K562 (cell line): ENCODE measurements at regions not wholly inside any gene's neighbourhood (a gene's known extent, or its start where the extent isn't known, plus 50 kb on each side); places are given as distances from the start of the nearest gene placed in this dataset.

ENCODE experiments used
- ATAC-seq: fragments of 200-7000 bp; cut with Tn5 transposase; 3 replicates; pipeline ENCODE4 v1.9.1; 2020; ENCODE audit warnings: moderate library complexity
- BruUV-seq: library from RNA; stranded (reverse); fragments of 400-500 nt; replicated peaks from 2 replicates; lab custom pipeline; 2021; lab: Mats Ljungman, UMichigan
- CTCF ChIA-PET: fragments of 300-600 bp; formaldehyde crosslinking; extraction: SDS; loops from one replicate; lab custom pipeline; 2021; ENCODE audit warnings: low intra/inter-chr PET ratio; lab: Yijun Ruan, JAX
- POLR2A ChIA-PET: fragments of 300-600, 350-650 bp; sonication (Branson Sonifier 250); formaldehyde crosslinking; extraction: SDS; loops from one replicate; lab custom pipeline; 2021; ENCODE audit warnings: antibody characterized with exemption, inconsistent platforms; lab: Yijun Ruan, JAX
- DNase-seq, 4 experiments: peaks; one replicate each; pipeline versions ENCODE4 v3.0.0 to v3.0.0-alpha.2; 2011 to 2018; ENCODE audit warnings: low spot score in 3 of 4, mixed read lengths in 3 of 4; ENCODE audit errors: extremely low read depth in 1 of 4
- FAIRE-seq: peaks from 2 replicates; lab custom pipeline; 2011; peaks lifted over from hg19 to GRCh38; lab: Jason Lieb, UNC
- H2AFZ ChIP-seq: 2 replicates; pipeline ENCODE4 v1.6.0; 2011; ENCODE audit warnings: low read depth, low read length, control low read depth, inconsistent platforms
- H3K27ac ChIP-seq: fragments of 200-600 bp; 3 replicates; pipeline ENCODE4 v1.8.0; 2011; ENCODE audit warnings: low read depth, mild to moderate bottlenecking, control low read depth, inconsistent platforms, low read length, moderate library complexity, mixed read lengths; ENCODE audit errors: extremely low read depth
- H3K27me3 ChIP-seq, 2 experiments: fragments of 300-600 bp in 1 of 2; 2 replicates in 1 of 2; 3 replicates in 1 of 2; pipeline versions ENCODE4 v1.6.0 to v1.8.0; 2011; ENCODE audit warnings: inconsistent platforms in 2 of 2, low read length in 2 of 2, mild to moderate bottlenecking in 1 of 2, mixed read lengths in 1 of 2, moderate library complexity in 1 of 2; ENCODE audit not compliant: control insufficient read depth in 2 of 2, insufficient read depth in 2 of 2
- H3K36me3 ChIP-seq: fragments of 300-600 bp; 3 replicates; pipeline ENCODE4 v1.8.0; 2011; ENCODE audit warnings: mild to moderate bottlenecking, low read length, inconsistent platforms; ENCODE audit not compliant: control insufficient read depth, insufficient read depth
- H3K4me1 ChIP-seq, 2 experiments: fragments of 200-600 bp in 1 of 2; replicated peaks in 1 of 2; 2 replicates in 1 of 2; 3 replicates in 1 of 2; pipeline versions ENCODE4 v1.5.1 to v1.8.0; 2011; ENCODE audit warnings: inconsistent platforms in 2 of 2, low read length in 2 of 2, mild to moderate bottlenecking in 1 of 2, mixed read lengths in 1 of 2, moderate library complexity in 1 of 2; ENCODE audit not compliant: control insufficient read depth in 2 of 2, insufficient read depth in 2 of 2
- H3K4me2 ChIP-seq: 2 replicates; pipeline ENCODE4 v1.6.1; 2011; ENCODE audit warnings: low read length, control low read depth, inconsistent platforms, mixed read lengths; ENCODE audit not compliant: insufficient read depth
- H3K4me3 ChIP-seq: fragments of 200-600 bp; sonication (generic), shearing (Covaris generic); 2 replicates; pipeline ENCODE4 v1.5.1; 2016; ENCODE audit warnings: control low read depth, inconsistent platforms
- H3K79me2 ChIP-seq: fragments of 200-600 bp; 3 replicates; pipeline ENCODE4 v1.8.0; 2011; ENCODE audit warnings: low read length, inconsistent platforms; ENCODE audit not compliant: control insufficient read depth, insufficient read depth
- H3K9ac ChIP-seq, 2 experiments: 2 replicates each; pipeline versions ENCODE4 v1.6.0 to v1.6.1; 2011; ENCODE audit warnings: low read depth in 2 of 2, low read length in 2 of 2, control low read depth in 1 of 2, inconsistent platforms in 1 of 2, mild to moderate bottlenecking in 1 of 2, mixed read lengths in 1 of 2; ENCODE audit not compliant: insufficient read depth in 1 of 2
- H3K9me1 ChIP-seq: one replicate; pipeline ENCODE4 v1.6.0; 2011; ENCODE audit warnings: inconsistent platforms, mild to moderate bottlenecking, low read length, moderate library complexity; ENCODE audit not compliant: control insufficient read depth, insufficient read depth
- H3K9me3 ChIP-seq: replicated peaks from 2 replicates; pipeline ENCODE4 v1.5.1; 2011; ENCODE audit warnings: low read depth, low read length, inconsistent platforms; ENCODE audit not compliant: control insufficient read depth, insufficient read depth
- H4K20me1 ChIP-seq: replicated peaks from 2 replicates; pipeline ENCODE4 v1.6.1; 2011; ENCODE audit warnings: low read length, inconsistent platforms, mixed read lengths; ENCODE audit not compliant: control insufficient read depth, insufficient read depth
- ARID1B ChIP-seq: fragments of 450-650 bp; IDR thresholded peaks from 2 replicates; pipeline ENCODE4 v1.6.1; 2016; ENCODE audit warnings: antibody characterized with exemption, mild to moderate bottlenecking, inconsistent platforms
- DDX20 ChIP-seq: fragments of 450-650 bp; IDR thresholded peaks from 2 replicates; pipeline ENCODE4 v1.6.1; 2016; ENCODE audit warnings: missing genetic modification characterization, low read depth, mild to moderate bottlenecking, missing compliant biosample characterization, moderate library complexity
- ESRRB ChIP-seq: fragments of 250-450 bp; sonication (Bioruptor Pico); IDR thresholded peaks from 2 replicates; pipeline ENCODE4 v1.5.0; 2020; ENCODE audit warnings: mild to moderate bottlenecking, moderate library complexity, borderline replicate concordance
- FOXA3 ChIP-seq, 2 experiments: fragments of 450-650 bp in 1 of 2; sonication (generic) in 1 of 2; formaldehyde crosslinking; IDR thresholded peaks in 1 of 2; conservative IDR thresholded peaks in 1 of 2; 2 replicates each; pipeline versions ENCODE4 v1.4.0 to v1.8.0; 2020 to 2022; ENCODE audit warnings: mild to moderate bottlenecking in 2 of 2, missing genetic modification reagents in 1 of 2
- GATA2 ChIP-seq: sonication (generic); formaldehyde crosslinking; IDR thresholded peaks from 2 replicates; pipeline ENCODE4 v1.4.0; 2020; ENCODE audit warnings: mild to moderate bottlenecking, missing genetic modification reagents
- HNRNPUL1 ChIP-seq: fragments of 200-400 bp; formaldehyde crosslinking; IDR thresholded peaks from 2 replicates; pipeline ENCODE4 v1.6.1; 2017; ENCODE audit warnings: low read length
- KAT8 ChIP-seq: fragments of 450-650 bp; IDR thresholded peaks from 2 replicates; pipeline ENCODE4 v1.6.1; 2016; ENCODE audit warnings: low read depth, mild to moderate bottlenecking
- NFE2 ChIP-seq: IDR thresholded peaks from 2 replicates; pipeline ENCODE4 v1.6.1; 2014; ENCODE audit warnings: antibody characterized with exemption, low read depth
- PTRF ChIP-seq: fragments of 450-650 bp; IDR thresholded peaks from 2 replicates; pipeline ENCODE4 v1.6.1; 2016; ENCODE audit warnings: mild to moderate bottlenecking, missing genetic modification characterization, missing compliant biosample characterization
- TCF7 ChIP-seq: sonication (generic); IDR thresholded peaks from 2 replicates; pipeline ENCODE4 v1.6.1; 2016; ENCODE audit warnings: antibody characterized with exemption, borderline replicate concordance
- ZBTB1 ChIP-seq: sonication (generic); formaldehyde crosslinking; IDR thresholded peaks from 2 replicates; pipeline ENCODE4 v1.8.1; 2023; ENCODE audit warnings: missing genetic modification reagents, low read depth, mild to moderate bottlenecking, borderline replicate concordance
- ZNF76 ChIP-seq: fragments of 250-450 bp; sonication (Bioruptor Pico); IDR thresholded peaks from 2 replicates; pipeline ENCODE4 v1.4.0; 2020; ENCODE audit warnings: mild to moderate bottlenecking, moderate library complexity, borderline replicate concordance
- ZZZ3 ChIP-seq: fragments of 450-650 bp; IDR thresholded peaks from 2 replicates; pipeline ENCODE4 v1.6.1; 2016; ENCODE audit warnings: antibody characterized with exemption, mild to moderate bottlenecking, moderate library complexity
- WGBS: fragments of 100-300 bp; shearing (Covaris generic); methylation state at CpG from one replicate; pipeline ENCODE4 v1.1.6; 2016; ENCODE audit warnings: low coverage, mixed read lengths; ENCODE audit not compliant: insufficient coverage; ENCODE audit errors: missing lambda C conversion rate; 5-methylcytosine and 5-hydroxymethylcytosine counted together
- in situ Hi-C: fragments of 300-500 bp; cut with MboI; formaldehyde crosslinking; loops from 4 replicates; pipeline ENCODE4 v1.15.0; 2018; ENCODE audit warnings: inconsistent platforms, mixed read lengths
- intact Hi-C: fragments of 100-400 bp; cut with micrococcal nuclease; formaldehyde crosslinking; loops from 2 replicates; pipeline ENCODE4 v1.14.2; 2022
- TF ChIP-seq, protein P1 (sequence below): fragments of 450-650 bp; IDR thresholded peaks from 2 replicates; pipeline ENCODE4 v1.6.1; 2014; ENCODE audit warnings: low read depth, mild to moderate bottlenecking, moderate library complexity, borderline replicate concordance
- TF ChIP-seq, protein P2 (sequence below), 2 experiments: fragments of 450-650 bp in 1 of 2; sonication (generic) in 1 of 2; formaldehyde crosslinking; conservative IDR thresholded peaks; 2 replicates each; pipeline versions ENCODE4 v1.4.0 to v1.8.1; 2020 to 2022; ENCODE audit warnings: mild to moderate bottlenecking in 1 of 2, missing genetic modification reagents in 1 of 2
- TF ChIP-seq, protein P3 (sequence below): fragments of 250-450 bp; sonication (Bioruptor Pico); IDR thresholded peaks from 2 replicates; pipeline ENCODE4 v1.8.0; 2021; ENCODE audit warnings: mild to moderate bottlenecking, moderate library complexity

DNA sequence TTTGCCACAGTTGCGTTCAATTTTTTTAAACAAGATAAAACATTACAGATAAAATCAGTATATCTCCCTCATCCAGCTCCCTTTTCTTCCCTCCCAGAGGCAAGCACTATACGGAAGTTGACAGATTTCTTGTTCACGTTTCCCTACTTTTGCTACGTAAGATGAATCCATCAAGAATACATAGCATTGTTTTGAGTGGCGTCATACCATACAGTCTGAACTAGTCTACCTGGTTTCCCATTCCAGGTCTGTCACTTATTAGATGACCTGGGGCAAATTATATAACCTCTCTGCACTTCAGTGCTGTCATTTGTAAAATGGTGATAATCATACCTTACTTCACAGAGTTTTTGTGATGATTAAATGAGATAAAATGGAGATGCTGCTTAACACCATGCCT lies 184.3 kb upstream of the SOX4 start:
- H3K4me2 ChIP-seq = no peak overlapping the region
- no peaks in the 10 kb centered on the region for H3K9me1 ChIP-seq
- no peaks in the 10 kb centered on the region for H3K36me3 ChIP-seq
- H3K27me3 ChIP-seq = peaks cover 4% of the 10 kb centered on the region in 2 experiments; a peak in 2 of 5 replicates
- ATAC-seq = no peak
- no TSS peak for BruUV-seq
- TF ChIP-seq DDX20 = no peak
- TF ChIP-seq, protein P1, sequence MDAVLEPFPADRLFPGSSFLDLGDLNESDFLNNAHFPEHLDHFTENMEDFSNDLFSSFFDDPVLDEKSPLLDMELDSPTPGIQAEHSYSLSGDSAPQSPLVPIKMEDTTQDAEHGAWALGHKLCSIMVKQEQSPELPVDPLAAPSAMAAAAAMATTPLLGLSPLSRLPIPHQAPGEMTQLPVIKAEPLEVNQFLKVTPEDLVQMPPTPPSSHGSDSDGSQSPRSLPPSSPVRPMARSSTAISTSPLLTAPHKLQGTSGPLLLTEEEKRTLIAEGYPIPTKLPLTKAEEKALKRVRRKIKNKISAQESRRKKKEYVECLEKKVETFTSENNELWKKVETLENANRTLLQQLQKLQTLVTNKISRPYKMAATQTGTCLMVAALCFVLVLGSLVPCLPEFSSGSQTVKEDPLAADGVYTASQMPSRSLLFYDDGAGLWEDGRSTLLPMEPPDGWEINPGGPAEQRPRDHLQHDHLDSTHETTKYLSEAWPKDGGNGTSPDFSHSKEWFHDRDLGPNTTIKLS = no peak
- TF ChIP-seq GATA2 (CRISPR knock-in tag) = no peak
- no peak for TF ChIP-seq FOXA3 (CRISPR knock-in tag; conservative IDR thresholded peaks at IDR 0.05 in 1 of 2, IDR thresholded peaks at IDR 0.05 in 1 of 2)
- TF ChIP-seq, protein P2, sequence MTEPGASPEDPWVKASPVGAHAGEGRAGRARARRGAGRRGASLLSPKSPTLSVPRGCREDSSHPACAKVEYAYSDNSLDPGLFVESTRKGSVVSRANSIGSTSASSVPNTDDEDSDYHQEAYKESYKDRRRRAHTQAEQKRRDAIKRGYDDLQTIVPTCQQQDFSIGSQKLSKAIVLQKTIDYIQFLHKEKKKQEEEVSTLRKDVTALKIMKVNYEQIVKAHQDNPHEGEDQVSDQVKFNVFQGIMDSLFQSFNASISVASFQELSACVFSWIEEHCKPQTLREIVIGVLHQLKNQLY (CRISPR knock-in tag; conservative IDR thresholded peaks at IDR 0.05) = no peak
- no peak for TF ChIP-seq HNRNPUL1
- TF ChIP-seq, protein P3, sequence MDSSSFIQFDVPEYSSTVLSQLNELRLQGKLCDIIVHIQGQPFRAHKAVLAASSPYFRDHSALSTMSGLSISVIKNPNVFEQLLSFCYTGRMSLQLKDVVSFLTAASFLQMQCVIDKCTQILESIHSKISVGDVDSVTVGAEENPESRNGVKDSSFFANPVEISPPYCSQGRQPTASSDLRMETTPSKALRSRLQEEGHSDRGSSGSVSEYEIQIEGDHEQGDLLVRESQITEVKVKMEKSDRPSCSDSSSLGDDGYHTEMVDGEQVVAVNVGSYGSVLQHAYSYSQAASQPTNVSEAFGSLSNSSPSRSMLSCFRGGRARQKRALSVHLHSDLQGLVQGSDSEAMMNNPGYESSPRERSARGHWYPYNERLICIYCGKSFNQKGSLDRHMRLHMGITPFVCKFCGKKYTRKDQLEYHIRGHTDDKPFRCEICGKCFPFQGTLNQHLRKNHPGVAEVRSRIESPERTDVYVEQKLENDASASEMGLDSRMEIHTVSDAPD (CRISPR knock-in tag) = no peak
- TF ChIP-seq KAT8 = no peak
- no peak for TF ChIP-seq ZBTB1 (CRISPR knock-in tag)
- TF ChIP-seq ARID1B = no peak
- TF ChIP-seq ZNF76 = no peak
- TF ChIP-seq ESRRB (CRISPR knock-in tag) = no peak
- TF ChIP-seq NFE2 = no peak
- no peak for TF ChIP-seq PTRF (tag)
- no peak for TF ChIP-seq TCF7
- TF ChIP-seq ZZZ3 = no peak
- TF ChIP-seq, all 486 proteins: peak for 0
- FAIRE-seq (no peak), DNase-seq (no peak)
- Histone ChIP-seq H3K4me3 (no peak overlapping the region), H3K27ac (no peak overlapping the region), H3K79me2 (no peaks in the 10 kb centered on the region), H3K9ac (no peak overlapping the region), H3K4me1 (no peaks in the 10 kb centered on the region), H3K9me3 (no peaks in the 10 kb centered on the region), H2AFZ (no peak overlapping the region), H4K20me1 (no peaks in the 10 kb centered on the region)
- ChIA-PET POLR2A (no interaction called here), CTCF (no interaction called here)
- in situ Hi-C loops = no loop called here
- WGBS = 1% methylated on average over 5 of the region's 5 CpGs
- intact Hi-C loops = no loop called here
